HepG2 (cell line): ENCODE measurements at regions not wholly inside any gene's neighbourhood (a gene's known extent, or its start where the extent isn't known, plus 50 kb on each side); places are given as distances from the start of the nearest gene placed in this dataset.

Experiments used
- ATAC-seq: fragments of 200-7000 bp; cut with Tn5 transposase; 3 replicates; pipeline ENCODE4 v1.9.1; 2020; ENCODE audit warnings: mild to moderate bottlenecking, moderate library complexity
- BruUV-seq: library from RNA; stranded (reverse); fragments of 400-500 nt; replicated peaks from 2 replicates; lab custom pipeline; 2021; lab: Mats Ljungman, UMichigan
- CTCF ChIA-PET: fragments of 300-600 bp; formaldehyde crosslinking; extraction: SDS; loops from one replicate; lab custom pipeline; 2021; ENCODE audit warnings: low total read pairs, inconsistent platforms, low intra/inter-chr PET ratio; lab: Yijun Ruan, JAX
- POLR2A ChIA-PET: fragments of 350-600 bp; sonication (Branson Sonifier 250); formaldehyde crosslinking; loops from one replicate; lab custom pipeline; 2020; ENCODE audit warnings: antibody characterized with exemption, inconsistent platforms; lab: Yijun Ruan, JAX
- DNase-seq: peaks from one replicate; pipeline ENCODE4 v3.0.0-alpha.2; 2015; ENCODE audit warnings: low spot score
- FAIRE-seq: peaks from 3 replicates; lab custom pipeline; 2011; peaks lifted over from hg19 to GRCh38; lab: Jason Lieb, UNC
- H2AFZ ChIP-seq: one replicate; pipeline ENCODE4 v1.6.1; 2011; ENCODE audit warnings: low read length, inconsistent platforms
- H3K27ac ChIP-seq: fragments of 300-600 bp; 3 replicates; pipeline ENCODE4 v1.8.0; 2011; ENCODE audit warnings: mixed run types, mild to moderate bottlenecking, mixed read lengths, low read length, inconsistent platforms; ENCODE audit not compliant: insufficient read depth; ENCODE audit errors: extremely low read length
- H3K27me3 ChIP-seq, 2 experiments: fragments of 200-600 bp in 1 of 2; 2 replicates in 1 of 2; 3 replicates in 1 of 2; pipeline versions ENCODE4 v1.6.0 to v1.8.0; 2011; ENCODE audit warnings: low read length in 2 of 2, mild to moderate bottlenecking in 2 of 2, moderate library complexity in 2 of 2, inconsistent platforms in 1 of 2; ENCODE audit not compliant: insufficient read depth in 2 of 2, control insufficient read depth in 1 of 2
- H3K36me3 ChIP-seq, 2 experiments: fragments of 200-600 bp in 1 of 2; replicated peaks in 1 of 2; 2 replicates in 1 of 2; 3 replicates in 1 of 2; pipeline versions ENCODE4 v1.5.1 to v1.8.0; 2011; ENCODE audit warnings: low read length in 2 of 2, inconsistent platforms in 1 of 2; ENCODE audit not compliant: insufficient read depth in 2 of 2, control insufficient read depth in 1 of 2
- H3K4me1 ChIP-seq: 2 replicates; pipeline ENCODE4 v1.5.1; 2012; ENCODE audit warnings: low read length, inconsistent platforms; ENCODE audit not compliant: insufficient read depth
- H3K4me2 ChIP-seq: 2 replicates; pipeline ENCODE4 v1.6.0; 2011; ENCODE audit warnings: low read depth, low read length, inconsistent platforms
- H3K4me3 ChIP-seq, 3 experiments: fragments of 200-600 bp in 1 of 3; sonication (generic), shearing (Covaris generic) in 1 of 3; replicated peaks in 1 of 3; 2 replicates each; pipeline ENCODE4 v1.5.1; 2011 to 2016; ENCODE audit warnings: low read length in 3 of 3, inconsistent platforms in 2 of 3, low read depth in 2 of 3, mild to moderate bottlenecking in 2 of 3, control low read depth in 1 of 3, mixed read lengths in 1 of 3; ENCODE audit not compliant: insufficient read depth in 1 of 3
- H3K79me2 ChIP-seq: one replicate; pipeline ENCODE4 v1.6.1; 2011; ENCODE audit warnings: low read length, inconsistent platforms; ENCODE audit not compliant: insufficient read depth
- H3K9ac ChIP-seq: 2 replicates; pipeline ENCODE4 v1.6.0; 2011; ENCODE audit warnings: mild to moderate bottlenecking, low read depth, low read length, inconsistent platforms; ENCODE audit not compliant: insufficient read depth
- H3K9me3 ChIP-seq: 2 replicates; pipeline ENCODE4 v1.5.1; 2012; ENCODE audit warnings: mild to moderate bottlenecking, low read length
- H4K20me1 ChIP-seq: 2 replicates; pipeline ENCODE4 v1.6.0; 2011; ENCODE audit warnings: inconsistent platforms, mild to moderate bottlenecking, low read length, moderate library complexity; ENCODE audit not compliant: insufficient read depth
- ARNTL ChIP-seq: sonication (generic); formaldehyde crosslinking; IDR thresholded peaks from 2 replicates; pipeline ENCODE4 v1.4.0; 2020; ENCODE audit warnings: mild to moderate bottlenecking, missing genetic modification reagents
- CBFB ChIP-seq: sonication (generic); formaldehyde crosslinking; IDR thresholded peaks from 2 replicates; pipeline ENCODE4 v1.4.0; 2020; ENCODE audit warnings: missing genetic modification reagents
- EZH2 ChIP-seq: conservative IDR thresholded peaks from 2 replicates; pipeline ENCODE4 v1.6.1; 2012; ENCODE audit warnings: mild to moderate bottlenecking, low read depth, low read length, moderate library complexity
- FOXO1 ChIP-seq: sonication (generic); formaldehyde crosslinking; IDR thresholded peaks from 2 replicates; pipeline ENCODE4 v1.4.0; 2020; ENCODE audit warnings: missing genetic modification reagents
- GABPA ChIP-seq, 2 experiments: IDR thresholded peaks; 2 replicates each; pipeline ENCODE4 v1.6.1; 2011 to 2016; ENCODE audit warnings: low read depth in 2 of 2, low read length in 1 of 2, missing biosample characterization in 1 of 2, missing genetic modification characterization in 1 of 2
- GTF2F1 ChIP-seq: fragments of 150-350 bp; IDR thresholded peaks from 2 replicates; pipeline ENCODE4 v1.6.1; 2014; ENCODE audit warnings: low read length
- KDM1A ChIP-seq: IDR thresholded peaks from 2 replicates; pipeline ENCODE4 v1.6.1; 2016; ENCODE audit warnings: missing compliant biosample characterization
- NR2C2 ChIP-seq: sonication (generic); formaldehyde crosslinking; IDR thresholded peaks from 2 replicates; pipeline ENCODE4 v1.4.0; 2020; ENCODE audit warnings: missing genetic modification reagents, mild to moderate bottlenecking, moderate library complexity, borderline replicate concordance
- RAD21 ChIP-seq: fragments of 450-650 bp; formaldehyde crosslinking; IDR thresholded peaks from 2 replicates; pipeline ENCODE4 v1.5.0; 2020; ENCODE audit warnings: mild to moderate bottlenecking
- TOPORS ChIP-seq: sonication (generic); formaldehyde crosslinking; IDR thresholded peaks from 2 replicates; pipeline ENCODE4 v1.8.0; 2023; ENCODE audit warnings: mild to moderate bottlenecking, missing genetic modification reagents
- ZBTB7A ChIP-seq: sonication (generic); formaldehyde crosslinking; IDR thresholded peaks from 2 replicates; pipeline ENCODE4 v1.8.0; 2022; ENCODE audit warnings: mild to moderate bottlenecking, missing genetic modification reagents
- ZNF724P ChIP-seq: sonication (generic); formaldehyde crosslinking; IDR thresholded peaks from 2 replicates; pipeline ENCODE4 v1.8.0; 2022; ENCODE audit warnings: missing genetic modification reagents, borderline replicate concordance
- ZNF83 ChIP-seq: sonication (generic); formaldehyde crosslinking; IDR thresholded peaks from 2 replicates; pipeline ENCODE4 v1.4.0; 2020; ENCODE audit warnings: missing genetic modification reagents, mild to moderate bottlenecking, borderline replicate concordance
- ZNF879 ChIP-seq: sonication (generic); formaldehyde crosslinking; IDR thresholded peaks from 2 replicates; pipeline ENCODE4 v1.8.1; 2023; ENCODE audit warnings: missing genetic modification reagents
- WGBS: methylation state at CpG from one replicate; pipeline ENCODE4 v1.1.6; 2017; ENCODE audit warnings: low lambda C conversion rate; 5-methylcytosine and 5-hydroxymethylcytosine counted together
- in situ Hi-C: cut with HindIII; loops from 2 replicates; pipeline ENCODE4 v1.10.0; 2017; ENCODE audit warnings: low pct_unique_long_range_greater_than_20kb; ENCODE audit not compliant: extremely low pct_ligation_motif_present
- intact Hi-C: fragments of 100-400 bp; cut with micrococcal nuclease; formaldehyde crosslinking; loops from one replicate; pipeline ENCODE4 v1.10.0; 2022; ENCODE audit not compliant: unreplicated experiment
- TF ChIP-seq, protein P1 (sequence below): sonication (generic); formaldehyde crosslinking; IDR thresholded peaks from 2 replicates; pipeline ENCODE4 v1.4.0; 2020; ENCODE audit warnings: mild to moderate bottlenecking, missing genetic modification reagents
- TF ChIP-seq, protein P2 (sequence below): sonication (generic); formaldehyde crosslinking; IDR thresholded peaks from 2 replicates; pipeline ENCODE4 v1.5.1; 2020; ENCODE audit warnings: missing genetic modification reagents, mild to moderate bottlenecking, borderline replicate concordance

DNA sequence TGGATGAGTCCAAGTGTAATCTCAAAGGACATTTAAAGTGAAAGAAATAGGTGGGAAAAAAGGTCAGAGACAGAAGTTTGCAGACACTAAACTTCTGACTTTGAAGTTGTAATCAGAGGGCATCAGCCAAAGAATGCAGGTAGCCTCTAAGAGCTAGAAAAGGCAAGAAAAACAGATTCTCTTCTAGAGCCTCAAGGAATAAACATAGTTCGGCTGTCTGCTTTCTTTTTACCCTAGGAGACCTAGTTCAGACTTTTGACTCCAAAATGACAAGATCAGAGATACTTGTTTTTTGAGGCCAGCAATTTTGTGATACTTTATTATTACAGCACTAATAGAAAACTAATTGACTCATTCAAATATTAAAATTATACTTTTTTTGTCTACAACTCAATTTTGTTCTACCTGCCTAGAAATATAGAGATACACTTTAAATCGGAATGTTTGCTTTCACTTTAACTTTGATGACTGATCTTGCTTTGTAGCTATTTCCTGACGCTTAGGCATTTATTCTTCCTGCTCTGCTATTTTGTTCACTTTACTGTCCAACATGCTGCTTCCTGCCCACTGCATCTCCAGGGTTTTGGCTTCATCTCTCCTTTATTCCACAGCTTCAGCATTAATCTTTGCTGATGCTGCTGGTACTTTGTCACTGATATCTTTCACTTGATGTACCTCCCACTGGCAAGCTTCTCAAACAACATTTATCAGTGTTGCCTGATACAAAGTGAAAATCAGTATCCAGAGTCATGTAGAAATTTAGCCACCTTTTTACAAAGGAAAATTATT is 272.5 kb downstream of the DSEL start:
- H3K27me3 ChIP-seq: no peaks in the 10 kb centered on the region; a peak in 1 of 5 replicates
- no peak overlapping the region for H3K27ac ChIP-seq
- intact Hi-C loops (no loop called here), in situ Hi-C loops (no loop called here)
- no peaks in the 10 kb centered on the region for H3K79me2 ChIP-seq
- H4K20me1 ChIP-seq: no peaks in the 10 kb centered on the region
- no TSS peak for BruUV-seq
- H3K9ac ChIP-seq: no peak overlapping the region
- POLR2A ChIA-PET: no interaction called here
- FAIRE-seq (no peak), DNase-seq (no peak), ATAC-seq (no peak)
- no peaks in the 10 kb centered on the region for H3K4me1 ChIP-seq
- TF ChIP-seq ZNF724P (CRISPR knock-in tag): no peak
- TF ChIP-seq, protein P1, sequence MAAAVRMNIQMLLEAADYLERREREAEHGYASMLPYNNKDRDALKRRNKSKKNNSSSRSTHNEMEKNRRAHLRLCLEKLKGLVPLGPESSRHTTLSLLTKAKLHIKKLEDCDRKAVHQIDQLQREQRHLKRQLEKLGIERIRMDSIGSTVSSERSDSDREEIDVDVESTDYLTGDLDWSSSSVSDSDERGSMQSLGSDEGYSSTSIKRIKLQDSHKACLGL: no peak
- no peak for TF ChIP-seq RAD21
- no peak for TF ChIP-seq ZNF83 (CRISPR knock-in tag)
- no peak for TF ChIP-seq NR2C2 (CRISPR knock-in tag)
- TF ChIP-seq ZNF879 (CRISPR knock-in tag): no peak
- TF ChIP-seq EZH2: no peak
- TF ChIP-seq FOXO1: no peak
- TF ChIP-seq, protein P2, sequence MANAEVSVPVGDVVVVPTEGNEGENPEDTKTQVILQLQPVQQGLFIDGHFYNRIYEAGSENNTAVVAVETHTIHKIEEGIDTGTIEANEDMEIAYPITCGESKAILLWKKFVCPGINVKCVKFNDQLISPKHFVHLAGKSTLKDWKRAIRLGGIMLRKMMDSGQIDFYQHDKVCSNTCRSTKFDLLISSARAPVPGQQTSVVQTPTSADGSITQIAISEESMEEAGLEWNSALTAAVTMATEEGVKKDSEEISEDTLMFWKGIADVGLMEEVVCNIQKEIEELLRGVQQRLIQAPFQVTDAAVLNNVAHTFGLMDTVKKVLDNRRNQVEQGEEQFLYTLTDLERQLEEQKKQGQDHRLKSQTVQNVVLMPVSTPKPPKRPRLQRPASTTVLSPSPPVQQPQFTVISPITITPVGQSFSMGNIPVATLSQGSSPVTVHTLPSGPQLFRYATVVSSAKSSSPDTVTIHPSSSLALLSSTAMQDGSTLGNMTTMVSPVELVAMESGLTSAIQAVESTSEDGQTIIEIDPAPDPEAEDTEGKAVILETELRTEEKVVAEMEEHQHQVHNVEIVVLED (CRISPR knock-in tag): no peak
- TF ChIP-seq GABPA (IDR thresholded peaks at IDR 0.05; ENCODE audit: low read depth, low read length): no peak
- TF ChIP-seq GABPA (CRISPR knock-in tag; IDR thresholded peaks at IDR 0.05; ENCODE audit: low read depth): no peak
- no peak for TF ChIP-seq GTF2F1
- TF ChIP-seq CBFB (CRISPR knock-in tag): no peak
- no peak for TF ChIP-seq TOPORS (CRISPR knock-in tag)
- TF ChIP-seq ZBTB7A (CRISPR knock-in tag): no peak
- no peak for TF ChIP-seq KDM1A (CRISPR knock-in tag)
- TF ChIP-seq ARNTL (CRISPR knock-in tag): no peak
- no peaks in the 10 kb centered on the region for H3K36me3 ChIP-seq
- no peak overlapping the region for H3K4me3 ChIP-seq
- no peak overlapping the region for H3K4me2 ChIP-seq
- no peaks in the 10 kb centered on the region for H3K9me3 ChIP-seq
- CTCF ChIA-PET: no interaction called here
- H2AFZ ChIP-seq: no peak overlapping the region
- 0% methylated on average over 3 of the region's 3 CpGs for whole genome bisulfite sequencing
